NCI-H82 (cell line): ENCODE measurements at regions not wholly inside any gene's neighbourhood (a gene's known extent, or its start where the extent isn't known, plus 50 kb on each side); places are given as distances from the start of the nearest gene placed in this dataset.
A peak's percentile ranks its signal among the peaks of the same experiment; 100 is the strongest.

Source experiments
- DNase-seq: peaks from one replicate; lab custom pipeline; 2025; lab: John Stamatoyannopoulos, UW

GRCh38 chr5:135702191-135702590, 123.4 kb upstream of the CXCL14 start:
- no peak for DNase-seq

- DNase-seq, result no peak
Measured at GRCh38 chr5:135700731-135701130, 121.9 kb upstream of the CXCL14 start.

DNA sequence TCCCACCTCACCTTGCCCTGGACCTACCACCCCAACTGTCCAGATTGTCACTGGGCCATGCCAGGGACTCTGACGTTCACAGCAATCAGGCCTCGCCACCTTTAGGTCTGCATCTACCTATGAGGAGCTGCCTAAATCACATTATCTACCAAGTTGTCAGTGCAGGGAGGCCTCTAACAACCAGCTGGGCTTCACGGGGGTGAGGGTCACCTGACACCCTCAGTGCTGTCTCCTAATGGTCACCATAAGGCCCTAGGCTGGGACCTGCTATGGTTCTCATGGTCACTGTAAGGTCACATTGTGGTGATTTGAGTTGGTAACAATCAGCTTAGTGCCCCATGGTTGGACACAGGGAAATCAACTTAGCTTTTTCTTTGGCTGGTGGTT, 119.2 kb upstream of the CXCL14 start:
- DNase-seq, result no peak

DNA sequence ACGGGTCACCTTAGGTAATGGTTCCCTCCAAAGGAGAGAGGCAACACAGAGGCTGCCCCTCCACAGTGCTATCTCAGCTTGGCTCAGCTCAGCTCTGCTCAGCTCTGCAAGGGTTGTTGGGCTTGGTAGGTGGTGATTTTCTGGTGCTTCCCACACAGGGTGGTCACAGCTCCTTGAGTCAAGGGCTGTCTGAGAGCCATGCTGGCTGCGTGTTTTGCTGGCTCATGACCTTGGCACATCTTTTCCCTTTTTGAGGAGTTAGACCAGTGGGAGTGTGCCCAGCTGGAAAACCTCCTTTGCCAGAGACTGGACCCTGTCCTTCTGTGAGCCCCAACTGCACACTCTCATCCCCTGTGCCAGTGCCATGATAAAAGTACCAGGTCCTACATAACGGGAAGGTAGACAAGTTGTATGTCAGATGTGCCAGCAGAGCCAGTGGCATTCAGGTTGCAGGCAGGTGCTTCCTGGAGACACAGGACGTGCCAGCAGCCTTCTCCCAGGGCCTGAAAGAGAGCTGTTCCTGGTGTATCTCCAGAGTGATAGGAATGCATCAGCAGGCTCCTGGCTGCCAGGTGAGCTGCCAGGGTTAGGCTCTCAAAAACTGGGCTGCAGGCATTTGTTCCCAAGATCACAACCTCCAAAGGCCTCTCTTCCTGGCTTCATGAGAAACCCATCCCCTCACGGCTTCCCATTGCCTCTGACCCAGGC, 118.6 kb upstream of the CXCL14 start:
- no peak for DNase-seq

DNA sequence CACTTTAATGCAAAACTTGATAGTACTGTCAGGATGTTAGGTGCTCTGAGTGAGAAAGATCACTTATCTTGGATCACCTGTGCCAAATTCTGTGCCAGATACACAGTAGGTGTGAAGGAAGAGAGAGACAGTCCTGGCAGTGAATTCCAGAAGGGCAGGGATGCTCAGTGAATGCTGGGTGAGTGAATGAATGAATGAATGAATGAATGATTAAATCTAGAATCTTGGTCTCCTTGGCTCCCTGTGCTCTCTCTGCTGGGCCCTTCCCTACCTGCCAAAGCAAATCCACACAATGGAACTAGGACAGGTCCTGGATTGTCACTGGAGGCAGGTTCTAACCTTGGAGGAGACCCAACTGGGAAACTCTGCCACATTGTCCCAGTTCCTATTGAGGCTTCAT, 117.5 kb upstream of the CXCL14 start:
- no peak for DNase-seq

- DNase-seq, result no peak
Measured at GRCh38 chr5:135695656-135696313, 117.0 kb upstream of the CXCL14 start.

- no peak for DNase-seq
Measured at GRCh38 chr5:135694906-135695305, 116.1 kb upstream of the CXCL14 start.

DNA sequence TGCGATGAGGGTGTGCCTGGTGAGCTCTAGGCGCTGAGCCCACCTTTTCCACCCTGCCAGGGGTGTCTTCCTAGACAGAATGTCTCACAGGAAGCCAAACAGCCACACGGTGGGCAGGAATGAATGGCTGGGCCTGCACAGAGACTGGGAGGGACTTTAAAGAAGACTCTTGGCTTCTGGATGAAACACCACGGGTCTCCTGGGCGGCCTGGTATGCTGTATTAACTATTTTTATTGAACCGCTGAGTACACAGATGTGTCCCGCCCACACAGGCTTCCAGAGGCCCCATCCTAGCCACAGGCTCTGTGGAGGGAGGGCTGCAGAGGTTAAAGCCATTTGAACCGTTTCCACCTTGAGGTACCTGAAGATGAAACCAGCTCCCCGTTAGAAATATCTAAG, 115.2 kb upstream of the CXCL14 start:
- no peak for DNase-seq

DNA sequence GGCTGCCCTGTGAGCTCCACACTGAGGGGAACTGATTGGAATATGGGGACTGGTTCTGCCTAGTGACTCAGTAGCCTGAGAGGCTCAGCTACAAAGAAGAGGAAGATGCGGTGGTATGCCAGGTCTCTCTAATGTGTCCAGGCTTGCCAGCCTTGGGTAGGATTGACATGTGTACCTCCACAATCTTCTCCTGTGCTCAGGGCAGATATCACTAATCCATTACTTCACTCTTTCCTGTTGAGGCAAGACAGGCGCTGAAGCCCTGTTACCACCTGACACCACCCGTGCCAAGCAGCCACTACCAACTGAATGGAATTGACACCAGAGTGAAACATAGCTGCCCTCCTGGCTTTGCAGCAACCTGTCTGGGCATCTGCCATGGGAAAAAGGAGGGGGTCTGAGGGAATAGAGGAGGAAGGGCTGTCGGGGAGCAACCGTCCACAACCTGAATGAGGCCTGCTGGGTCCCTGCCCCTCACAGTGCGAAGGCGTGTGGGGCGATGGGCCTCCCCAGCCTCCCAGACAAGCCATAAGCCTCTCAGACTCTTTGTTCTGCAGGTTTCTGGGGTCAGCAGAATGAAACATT, 114.7 kb upstream of the CXCL14 start:
- DNase-seq, result no peak

- DNase-seq, result peak; percentile 27
Measured at GRCh38 chr5:135691044-135691443, 112.3 kb upstream of the CXCL14 start.

- peak; percentile 39 for DNase-seq
Measured at GRCh38 chr5:135690466-135690865, 111.7 kb upstream of the CXCL14 start.

DNA sequence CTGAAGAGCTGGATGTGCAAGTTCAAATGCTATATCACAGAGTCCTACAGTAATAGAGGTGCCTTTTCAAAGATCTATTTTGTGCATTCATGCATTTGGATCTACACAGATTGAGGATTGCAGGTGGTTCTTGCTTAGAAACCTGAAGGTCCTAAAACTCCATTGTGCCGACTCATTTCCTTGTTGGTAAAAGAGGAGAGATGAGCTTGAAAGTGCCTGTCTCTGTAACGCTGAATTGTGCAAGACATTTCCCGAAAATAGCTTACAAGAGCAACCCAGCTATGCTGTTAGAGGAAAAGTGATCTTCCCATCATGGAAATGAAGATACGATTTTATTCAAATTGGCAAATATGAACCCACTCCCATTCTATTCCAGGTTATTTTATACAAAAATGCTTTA, 110.7 kb upstream of the CXCL14 start:
- DNase-seq, result no peak

GRCh38 chr5:135688385-135688784, 109.6 kb upstream of the CXCL14 start:
- DNase-seq, result no peak

GRCh38 chr5:135683189-135683588, 104.4 kb upstream of the CXCL14 start:
- DNase-seq, result no peak

- no peak for DNase-seq
Measured at GRCh38 chr5:135680713-135681112, 101.9 kb upstream of the CXCL14 start.

DNA sequence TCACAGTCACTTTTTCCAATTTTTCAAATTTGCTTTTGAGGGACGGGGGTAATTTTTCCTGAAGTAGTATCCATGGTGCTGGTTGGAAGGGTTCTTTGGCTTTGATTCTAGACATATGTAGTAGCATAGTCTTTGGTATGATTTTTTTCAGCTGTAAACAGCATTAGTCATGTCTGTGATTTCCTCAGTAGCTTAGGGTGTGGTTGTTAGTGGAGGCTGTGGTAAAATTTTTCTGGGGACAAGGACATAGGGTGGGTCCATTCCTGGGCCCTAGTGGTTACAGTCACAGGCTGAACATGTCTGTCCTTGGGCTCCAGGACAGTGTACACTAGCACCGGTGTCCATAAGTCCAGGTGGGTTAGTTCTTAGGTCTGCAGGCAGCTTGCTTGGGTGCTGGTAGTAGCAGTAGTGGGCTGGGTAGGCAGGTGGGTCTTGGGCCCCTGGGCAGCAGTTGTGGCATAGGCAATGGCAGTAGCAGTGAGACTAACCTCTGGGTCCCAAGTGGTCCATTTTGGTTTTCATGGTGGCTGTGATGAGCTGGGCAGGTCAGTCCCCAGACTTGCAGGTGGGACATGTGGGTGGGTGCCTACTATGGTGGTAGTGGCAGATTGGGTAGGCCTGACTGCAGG, 100.0 kb upstream of the CXCL14 start:
- no peak for DNase-seq

- DNase-seq, result no peak
Measured at GRCh38 chr5:135671966-135672365, 93.2 kb upstream of the CXCL14 start.

GRCh38 chr5:135671052-135671705, 92.4 kb upstream of the CXCL14 start:
- no peak for DNase-seq

GRCh38 chr5:135670588-135670987, 91.8 kb upstream of the CXCL14 start:
- no peak for DNase-seq

- DNase-seq, result peak; percentile 90
Measured at GRCh38 chr5:135669416-135669815, 90.6 kb upstream of the CXCL14 start.

DNA sequence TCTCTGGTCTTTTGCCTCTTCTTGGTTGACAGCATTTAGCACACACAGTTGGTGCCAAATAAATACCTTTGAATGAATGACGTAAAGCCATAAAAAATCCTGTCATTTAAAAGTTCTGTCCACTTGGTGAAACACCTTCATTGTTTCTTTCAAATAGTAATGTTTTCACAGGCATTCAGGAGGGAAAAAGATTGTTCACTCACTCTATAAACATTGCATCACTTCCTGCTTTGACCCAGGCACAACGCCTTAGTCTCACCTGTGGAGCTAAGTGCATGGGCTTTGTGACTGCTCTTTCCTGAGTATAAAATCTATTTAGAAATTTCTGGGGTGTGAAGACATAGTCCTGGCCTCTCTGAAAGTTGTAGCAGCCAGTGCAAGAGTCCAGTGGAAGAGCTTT, 88.9 kb upstream of the CXCL14 start:
- no peak for DNase-seq

DNA sequence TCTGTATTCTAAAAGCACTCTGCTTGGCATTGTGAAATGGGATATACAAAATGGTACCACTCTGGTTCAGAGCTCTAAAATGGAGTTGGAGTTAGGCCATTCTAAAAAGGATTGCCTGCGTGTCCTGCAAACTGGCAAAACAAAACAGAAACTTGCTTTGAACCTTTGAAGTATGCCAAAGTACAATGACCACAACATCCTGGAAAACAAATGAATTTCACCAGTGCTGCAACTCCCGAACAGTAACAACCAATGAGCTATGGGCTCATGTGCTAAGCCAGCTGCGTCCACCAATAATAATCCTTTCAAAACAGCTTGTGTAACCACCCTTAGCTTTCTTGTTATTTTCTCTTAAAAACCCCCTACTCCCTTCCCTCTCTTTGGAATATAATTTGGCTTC, 88.4 kb upstream of the CXCL14 start:
- no peak for DNase-seq

DNA sequence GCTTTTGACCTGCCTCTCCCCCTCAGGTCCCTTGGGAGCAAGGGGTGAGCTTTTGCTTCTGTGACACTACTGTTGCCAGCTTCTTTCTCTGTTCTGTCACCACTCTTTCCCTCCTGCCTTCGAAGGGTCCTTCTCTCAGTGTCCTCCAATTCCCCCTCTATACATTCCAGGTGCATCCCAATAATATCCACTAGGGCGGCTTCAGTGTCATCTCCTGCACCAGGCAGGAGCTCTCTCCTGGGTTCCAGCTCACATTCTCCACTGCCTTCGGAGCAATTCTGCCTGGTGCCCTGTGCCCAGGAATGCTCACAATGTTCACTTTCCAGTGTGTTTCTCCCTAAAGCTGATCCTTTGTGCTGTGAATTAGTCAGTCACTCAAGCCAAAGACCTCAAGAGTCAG, 83.9 kb upstream of the CXCL14 start:
- DNase-seq, result no peak
